ENCODE measurements at regions not wholly inside any gene's neighbourhood (a gene's known extent, or its start where the extent isn't known, plus 50 kb on each side); places are given as distances from the start of the nearest gene placed in this dataset.

DNA sequence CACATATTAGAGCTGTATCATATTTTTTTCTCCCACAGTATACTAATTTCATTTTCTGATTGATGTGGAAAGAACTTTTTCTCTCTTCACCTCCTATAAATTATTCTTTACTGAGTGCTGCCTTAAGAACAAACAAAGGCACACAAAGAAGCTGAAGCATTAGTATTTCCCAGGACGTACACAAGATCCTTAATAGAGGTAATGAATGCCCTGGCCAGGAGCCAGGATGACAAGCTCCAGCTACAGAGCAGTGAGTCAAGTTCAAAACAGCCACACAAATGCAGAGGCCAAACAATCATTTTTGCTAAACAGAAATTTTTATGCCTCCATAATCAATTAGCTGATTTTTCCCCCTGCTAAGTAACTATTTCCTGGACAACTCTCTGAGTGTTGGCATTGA is 639.6 kb downstream of the EPHA7 start:
- TF ChIP-seq CTCF (IDR thresholded peaks at IDR 0.05; ENCODE audit: low read length) (no peak), EZH2 (optimal IDR thresholded peaks at IDR 0.05; ENCODE audit: low read depth, low read length) (no peak), EZH2phosphoT487 (IDR thresholded peaks at IDR 0.05; ENCODE audit: low read length) (no peak)

Data from MM.1S (cell line).